ENCODE measurements at regions not wholly inside any gene's neighbourhood (a gene's known extent, or its start where the extent isn't known, plus 50 kb on each side); places are given as distances from the start of the nearest gene placed in this dataset.

GRCh38 chr7:3109311-3109915 lies 65.7 kb upstream of the CARD11 start:
- TF ChIP-seq CTCF (optimal IDR thresholded peaks at IDR 0.05 in 1 of 3, IDR thresholded peaks at IDR 0.05 in 1 of 3, conservative IDR thresholded peaks at IDR 0.05 in 1 of 3; ENCODE audit: extremely low read depth in 1 of 3, insufficient read depth in 2 of 3, low read length in 3 of 3) (no peak), EZH2 (IDR thresholded peaks at IDR 0.05; ENCODE audit: low read length) (no peak)

Data from keratinocyte (primary cell).